GM21390 (cell line): ENCODE measurements at regions not wholly inside any gene's neighbourhood (a gene's known extent, or its start where the extent isn't known, plus 50 kb on each side); places are given as distances from the start of the nearest gene placed in this dataset.
"Not testable (repeated sequence)": the region's sequence is repeated elsewhere in the genome, so short reads cannot be mapped to it uniquely, and the experiment has no call there.

Experiments
- ATAC-seq: cut with Tn5 transposase; IDR thresholded peaks from one replicate; pipeline ENCODE4 v1.9.1; 2021; ENCODE audit not compliant: unreplicated experiment

DNA sequence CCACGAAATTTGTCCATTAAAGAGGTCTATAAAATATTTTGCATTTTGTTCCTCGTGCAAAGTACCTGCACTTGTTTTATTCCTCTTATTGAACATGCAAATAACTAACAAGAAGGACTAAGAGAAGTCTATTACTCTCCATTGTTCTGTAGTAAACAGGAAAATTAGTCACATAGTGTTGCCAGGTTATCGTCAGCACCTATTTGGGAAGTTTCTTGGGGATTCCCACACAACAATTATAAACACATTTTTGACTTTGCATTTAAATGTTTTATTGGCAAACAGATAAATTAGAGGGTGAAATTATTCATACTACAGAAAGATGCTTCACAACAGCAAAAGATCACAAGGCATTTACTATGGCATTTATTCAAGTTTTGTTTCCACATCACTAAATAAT, 174.5 kb downstream of the ZC3H11B start:
- no peak for ATAC-seq

DNA sequence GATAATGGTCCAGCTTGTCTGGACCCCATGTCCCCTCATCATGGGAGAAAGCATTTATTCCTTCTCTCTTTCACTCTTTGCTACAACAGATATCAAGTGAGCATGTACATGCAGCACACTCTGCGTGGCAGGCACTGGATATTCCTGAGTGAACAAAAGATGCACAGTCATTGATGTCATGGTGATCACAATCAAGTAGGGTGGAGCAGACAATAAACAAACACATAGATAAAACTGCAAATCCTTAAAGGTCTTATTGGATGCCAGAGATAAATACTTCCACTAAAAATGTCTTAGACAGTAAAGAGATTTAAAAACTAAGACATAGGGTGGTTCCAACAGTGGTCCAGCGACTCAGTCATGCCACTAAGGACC, 178.0 kb downstream of the ZC3H11B start:
- ATAC-seq: no peak

DNA sequence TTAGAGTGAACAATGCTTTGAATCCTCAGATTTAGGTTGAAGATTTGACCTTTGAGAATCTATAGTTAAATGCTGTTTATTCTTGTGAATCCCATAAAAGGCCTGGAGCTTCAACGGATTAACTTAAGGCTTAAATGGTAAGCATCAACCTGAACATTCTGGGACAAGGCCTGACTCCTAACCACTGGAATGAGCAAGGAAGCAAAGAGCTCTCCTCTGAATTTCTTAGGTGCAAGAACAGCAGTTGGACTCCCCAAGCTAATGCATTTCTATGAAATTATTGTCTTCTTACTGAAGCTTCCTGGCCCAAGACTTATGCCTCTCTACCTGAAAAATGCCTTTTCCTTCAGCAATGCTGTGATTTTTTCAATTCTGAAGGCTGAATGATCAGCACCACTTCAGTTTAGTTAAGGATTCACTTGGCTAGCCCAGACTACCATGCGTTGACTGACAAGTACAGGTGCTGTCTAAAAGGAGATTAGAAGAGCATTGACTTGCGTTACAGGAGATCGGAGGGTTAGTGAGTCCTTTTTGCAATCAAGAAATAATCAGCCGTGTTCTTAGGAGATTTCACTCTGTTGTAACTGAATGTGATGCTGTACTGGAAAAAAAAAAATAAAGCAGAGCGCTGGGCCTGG, 178.5 kb downstream of the ZC3H11B start:
- no peak for ATAC-seq

DNA sequence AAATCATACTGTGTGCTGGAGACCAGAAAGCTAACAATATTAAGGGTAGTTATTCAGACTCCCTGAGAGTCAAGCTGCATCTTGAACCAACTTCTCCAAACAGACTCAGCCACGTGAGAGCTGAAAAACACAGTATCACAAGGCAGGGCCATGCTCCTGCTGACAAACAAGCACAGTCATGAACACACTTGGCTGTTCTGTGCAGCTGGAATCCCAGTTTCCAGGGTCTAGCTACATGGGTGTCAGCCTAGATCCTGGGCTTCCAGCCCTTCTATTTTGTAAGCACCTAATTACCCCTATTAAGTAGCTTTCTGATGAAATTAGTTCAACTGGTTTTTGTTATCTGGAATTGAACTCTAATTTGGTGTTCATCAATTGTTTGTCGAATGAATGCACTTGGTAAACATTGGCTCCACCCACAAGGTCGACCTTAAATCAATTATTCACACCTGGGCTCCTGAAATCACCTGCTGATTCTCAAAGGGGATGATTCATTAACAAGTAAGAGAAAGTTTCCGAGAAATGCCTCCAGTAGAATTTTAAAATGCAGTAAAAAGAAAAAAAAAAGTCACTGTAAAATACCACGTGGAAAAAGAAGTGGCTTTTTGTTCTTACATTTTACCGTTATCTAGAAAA, 179.3 kb downstream of the ZC3H11B start:
- no peak for ATAC-seq

DNA sequence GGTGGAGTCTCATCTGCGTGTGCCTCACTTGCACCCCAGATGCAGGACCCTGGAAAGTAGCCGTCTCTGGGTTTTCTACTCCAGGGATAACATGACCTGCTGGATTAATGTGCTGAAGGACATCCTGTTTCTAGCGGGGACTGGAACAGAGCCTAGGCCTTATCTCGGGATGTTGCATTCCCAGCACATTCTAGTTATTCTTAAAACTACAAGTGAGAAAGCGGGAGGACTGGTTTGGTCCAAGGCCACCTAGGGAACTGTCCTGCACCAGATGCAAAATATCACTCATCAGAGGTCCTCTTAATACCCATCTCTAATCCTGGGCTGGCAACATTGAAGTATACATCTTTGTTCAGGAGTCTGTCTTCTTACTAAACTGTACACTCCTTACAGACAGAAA, 179.9 kb downstream of the ZC3H11B start:
- ATAC-seq: no peak

DNA sequence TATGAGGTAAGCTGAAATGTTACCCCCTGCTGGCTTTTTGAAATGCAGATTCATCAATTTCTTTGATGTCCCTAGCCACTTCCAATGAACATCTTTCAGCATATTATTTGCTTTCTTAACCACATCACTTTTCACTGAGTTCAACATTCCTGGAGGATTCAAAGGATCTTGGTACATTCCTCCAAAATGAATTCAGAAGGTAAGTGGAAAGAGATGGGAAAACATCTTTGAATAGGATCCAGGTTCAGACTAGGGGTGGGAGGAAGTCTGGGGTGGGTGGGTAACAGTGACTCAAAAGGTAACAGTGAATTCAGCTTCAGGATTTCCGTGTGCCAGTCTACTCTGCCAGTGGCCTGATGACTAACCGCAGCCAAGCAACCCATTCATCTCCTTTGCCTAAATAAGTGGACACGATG, 180.7 kb downstream of the ZC3H11B start:
- ATAC-seq: no peak

DNA sequence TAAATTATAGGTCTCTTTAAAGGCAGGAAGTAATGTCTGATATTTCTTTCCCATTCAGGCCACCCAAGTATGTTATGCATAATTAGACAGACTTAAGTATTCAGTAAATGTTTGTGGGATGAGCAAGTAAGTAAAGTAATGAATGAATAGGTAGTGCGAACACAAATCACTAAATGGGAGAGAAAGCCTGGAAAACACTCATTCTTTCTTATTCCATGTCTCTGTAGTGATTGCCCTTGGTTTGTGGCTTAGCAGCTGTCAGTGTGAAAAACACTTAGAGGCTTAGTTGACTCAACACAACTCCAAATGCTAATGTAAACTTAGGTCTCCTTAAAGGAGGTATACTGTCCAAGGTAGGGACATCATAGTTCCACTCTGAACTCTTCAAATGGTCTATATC, 182.5 kb downstream of the ZC3H11B start:
- ATAC-seq: no peak

DNA sequence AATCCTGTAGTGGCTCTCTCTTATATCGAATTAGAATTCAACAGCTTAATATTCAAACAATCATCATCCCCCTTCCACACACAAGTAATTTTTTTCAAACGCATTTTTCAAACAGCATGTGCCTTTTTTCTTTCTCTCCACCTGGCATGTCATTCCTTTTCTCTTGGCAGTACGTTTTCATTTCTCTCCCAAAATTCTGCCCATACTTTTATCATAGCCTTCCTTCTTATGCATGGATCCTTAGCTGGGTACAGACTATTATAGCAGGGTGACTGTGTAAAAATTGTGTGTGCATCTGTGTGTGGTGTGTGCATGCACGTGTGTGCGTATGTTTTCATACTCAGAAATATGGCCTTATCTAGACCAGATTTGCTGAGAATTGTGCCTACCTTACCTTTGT, 184.3 kb downstream of the ZC3H11B start:
- no peak for ATAC-seq

DNA sequence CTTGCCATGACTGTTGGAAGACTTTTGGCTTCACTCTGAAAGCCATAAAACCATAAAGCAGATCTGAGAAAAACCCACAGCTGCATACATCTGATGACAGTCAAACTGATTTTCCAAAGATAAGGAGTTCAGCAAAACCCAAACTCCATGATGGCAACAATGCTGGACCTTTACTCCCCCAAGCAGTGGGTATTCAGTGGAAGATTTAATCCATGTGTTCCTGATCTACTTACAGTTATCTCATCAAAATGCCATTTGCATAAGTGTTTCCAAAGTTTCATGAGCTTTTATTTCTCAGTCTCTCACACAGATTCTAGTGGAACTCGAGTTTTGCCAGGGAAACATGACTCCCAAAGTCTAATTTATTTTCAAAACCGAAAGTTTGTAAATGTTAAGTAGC, 184.9 kb downstream of the ZC3H11B start:
- no peak for ATAC-seq

DNA sequence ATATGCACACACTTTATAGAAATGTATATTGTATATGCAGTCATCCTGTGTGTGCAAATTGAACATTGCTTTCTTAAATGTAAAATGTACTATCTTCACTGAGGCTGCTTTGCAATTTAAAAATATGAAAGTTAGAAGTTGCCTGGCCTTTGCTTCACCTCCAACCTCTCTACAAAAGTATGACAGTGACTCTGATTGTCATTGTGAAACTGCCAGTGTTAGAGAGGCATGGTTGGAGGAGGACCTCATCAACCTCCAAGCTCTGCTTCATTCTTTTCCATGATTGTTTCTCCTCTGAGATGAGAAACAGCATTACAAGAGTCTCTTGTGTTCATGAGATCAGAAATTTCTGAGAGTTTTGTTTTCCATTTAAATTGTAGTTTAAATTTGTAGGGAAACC, 185.5 kb downstream of the ZC3H11B start:
- peak; percentile 53 for ATAC-seq

DNA sequence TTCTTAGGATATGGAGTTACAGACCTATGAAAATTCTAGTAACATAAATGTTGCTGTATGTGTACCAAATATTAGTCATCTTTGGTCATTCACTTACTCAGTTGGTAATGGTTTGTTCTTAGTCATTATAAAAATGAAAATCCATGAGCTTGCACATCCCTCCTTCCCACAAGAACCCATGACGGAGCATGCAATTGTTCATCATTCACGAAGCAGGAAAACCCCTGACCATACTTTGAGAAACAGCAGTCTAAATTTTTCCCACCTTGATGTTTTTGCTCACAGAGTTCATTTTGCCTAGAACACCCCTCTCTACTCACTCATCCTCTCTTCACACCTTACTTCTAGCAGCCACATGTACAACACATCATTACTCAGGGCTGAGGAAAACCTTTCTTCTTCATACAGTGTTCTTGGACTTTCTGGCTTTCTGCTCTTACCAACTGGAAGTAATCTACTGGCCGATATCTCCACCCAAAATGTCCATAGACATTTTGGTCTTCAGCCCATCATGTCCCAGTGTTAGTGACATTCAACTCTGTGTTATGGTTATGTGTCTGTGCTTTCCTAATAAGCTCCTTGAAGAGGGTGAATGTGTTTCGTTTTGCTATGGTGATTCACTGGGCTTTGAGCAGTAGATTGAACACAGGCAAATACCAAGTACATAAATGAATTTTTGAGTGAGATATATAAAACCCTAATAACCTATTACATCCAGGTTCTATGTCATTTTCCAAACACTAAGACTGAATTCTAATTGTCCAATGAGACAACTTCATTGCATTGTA, 189.9 kb downstream of the ZC3H11B start:
- ATAC-seq: peak; percentile 53

DNA sequence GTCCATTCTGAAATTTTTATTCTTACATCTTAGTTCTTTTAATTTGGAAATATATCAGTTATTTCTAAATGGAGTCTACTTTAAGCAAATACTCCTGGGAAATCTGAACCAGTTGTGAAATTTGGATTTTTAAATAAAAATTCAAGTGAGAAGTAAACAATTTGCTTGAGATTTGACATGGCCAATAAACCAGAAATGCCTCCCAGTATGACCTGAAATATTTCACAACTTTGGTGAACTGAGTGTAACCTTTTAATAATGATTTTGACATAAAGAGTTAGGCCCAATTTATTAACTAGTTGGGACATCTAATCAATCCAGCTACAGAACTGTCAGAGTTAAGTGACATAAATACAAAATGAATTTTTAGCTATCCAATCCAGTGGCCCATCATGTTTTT, 192.0 kb downstream of the ZC3H11B start:
- no peak for ATAC-seq

DNA sequence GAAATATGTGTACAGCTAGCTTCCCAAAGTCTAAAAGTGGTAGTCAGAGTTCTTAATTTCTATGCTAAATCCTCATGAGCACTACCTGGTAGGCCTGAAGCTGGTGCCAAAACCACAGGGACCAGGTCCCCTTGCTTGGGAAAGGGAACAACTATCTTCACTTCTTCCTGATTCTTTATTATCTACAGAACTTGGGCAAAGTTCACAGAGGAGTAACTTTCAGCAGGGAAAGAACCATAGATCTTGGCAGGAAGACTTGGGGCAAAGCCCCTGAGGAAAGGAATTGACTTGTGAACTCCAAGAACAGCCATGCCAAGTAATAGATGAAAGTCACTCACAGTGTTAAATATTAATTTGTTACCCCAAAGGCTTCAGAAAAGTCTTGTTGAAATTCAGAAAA, 193.0 kb downstream of the ZC3H11B start:
- ATAC-seq: no peak

DNA sequence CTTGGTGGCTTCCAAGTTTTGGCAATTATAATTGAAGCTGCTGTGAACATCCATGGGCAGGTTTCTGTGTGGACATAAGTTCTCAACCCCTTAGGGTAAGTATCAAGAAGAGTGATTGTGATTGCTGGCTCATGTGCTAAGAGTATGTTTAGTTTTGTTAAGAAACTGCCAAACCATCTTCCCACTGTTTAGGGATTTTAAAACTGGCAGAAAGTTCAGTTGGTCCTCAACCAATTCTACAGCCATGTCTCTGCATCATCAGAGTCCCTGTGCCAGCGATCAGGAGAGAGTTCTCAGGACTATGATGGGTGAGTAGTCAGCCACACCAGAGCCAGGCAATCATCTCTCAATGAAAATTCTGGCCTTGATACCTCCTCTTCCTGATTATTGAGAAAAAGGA, 193.8 kb downstream of the ZC3H11B start:
- no peak for ATAC-seq

DNA sequence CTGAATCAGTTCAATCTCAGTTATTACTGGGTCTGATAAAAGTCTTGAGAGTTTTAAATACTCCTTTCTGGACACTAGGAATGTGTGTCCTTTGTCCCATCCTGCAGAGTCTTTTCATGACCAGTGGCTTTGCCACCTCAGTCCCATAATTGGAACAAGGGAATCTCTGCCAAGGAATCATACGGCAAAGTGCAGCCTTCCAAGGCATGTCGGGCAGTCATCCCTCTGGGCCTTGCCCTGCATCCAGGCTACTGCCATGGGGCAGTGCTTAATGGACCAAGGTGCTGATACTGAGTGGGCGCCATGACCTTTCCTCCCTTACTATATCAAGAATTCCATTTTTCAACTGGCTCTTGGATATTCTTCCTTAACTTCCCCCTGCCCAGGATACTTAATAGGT, 195.3 kb downstream of the ZC3H11B start:
- ATAC-seq: no peak

DNA sequence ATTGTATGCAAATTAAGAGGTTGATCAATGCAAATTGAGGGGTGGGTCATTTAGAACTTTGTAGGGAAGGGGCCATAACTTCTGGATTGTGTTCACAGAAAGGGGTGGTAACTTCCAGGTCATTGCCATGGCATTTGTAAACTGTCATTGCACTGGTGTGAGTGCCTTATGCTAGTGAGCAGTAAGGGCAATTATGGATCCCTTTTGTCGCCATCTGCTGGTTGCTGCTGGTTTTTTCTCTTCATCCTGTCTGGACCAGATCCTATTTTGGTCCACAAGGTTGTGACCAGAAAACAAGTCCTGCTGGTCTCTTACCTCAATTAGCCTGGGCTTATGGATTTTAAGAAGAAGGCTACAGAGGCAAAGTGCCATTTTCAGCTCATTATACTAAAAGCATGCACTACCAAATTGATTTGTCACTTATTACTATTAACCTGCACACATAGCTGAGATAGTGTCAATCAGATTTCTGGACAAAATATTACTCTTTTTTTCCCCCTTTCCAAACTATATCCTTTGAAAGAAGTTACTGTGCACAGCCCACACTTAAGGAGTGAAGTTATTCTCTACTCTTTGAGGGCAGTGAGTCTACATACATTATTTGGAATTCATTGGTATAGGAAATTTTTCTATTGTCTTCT, 196.2 kb downstream of the ZC3H11B start:
- peak; percentile 88 for ATAC-seq

DNA sequence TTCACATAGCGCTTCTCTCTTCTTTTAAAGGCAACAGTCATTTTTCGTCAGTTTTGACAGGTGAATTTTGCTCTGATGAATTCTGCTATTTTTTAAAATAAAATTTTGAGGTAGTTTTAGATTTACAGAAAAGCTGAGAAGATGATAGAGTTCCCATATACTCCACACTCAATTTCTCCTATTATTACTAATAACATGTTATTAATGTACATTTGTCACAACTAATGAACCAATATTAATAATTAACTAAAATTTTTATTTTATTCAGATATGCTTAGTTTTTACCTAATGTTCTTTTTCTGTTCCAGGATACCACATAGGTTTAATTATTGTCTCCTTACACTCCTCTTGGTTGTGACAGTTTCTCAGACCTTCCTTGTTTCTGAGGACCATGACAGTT, 197.0 kb downstream of the ZC3H11B start:
- no peak for ATAC-seq

DNA sequence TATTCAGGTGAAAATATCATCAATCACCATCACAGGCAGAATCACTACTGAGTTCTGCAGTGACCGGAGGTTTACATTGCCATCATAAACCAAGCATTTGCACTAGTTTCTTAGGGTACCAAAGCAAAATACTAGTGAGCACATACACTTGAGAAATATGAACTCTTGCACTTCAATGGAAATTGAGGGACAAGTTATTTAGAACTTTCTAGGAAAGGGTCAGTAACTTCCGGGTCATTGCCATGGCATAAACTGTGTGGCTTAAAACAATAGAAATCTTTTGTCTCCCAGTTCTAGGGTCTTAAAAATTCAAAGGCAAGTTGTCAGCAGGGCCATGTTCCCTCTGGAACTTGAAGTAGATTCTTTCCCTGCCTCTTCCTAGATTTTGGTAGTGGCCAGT, 197.5 kb downstream of the ZC3H11B start:
- no peak for ATAC-seq

DNA sequence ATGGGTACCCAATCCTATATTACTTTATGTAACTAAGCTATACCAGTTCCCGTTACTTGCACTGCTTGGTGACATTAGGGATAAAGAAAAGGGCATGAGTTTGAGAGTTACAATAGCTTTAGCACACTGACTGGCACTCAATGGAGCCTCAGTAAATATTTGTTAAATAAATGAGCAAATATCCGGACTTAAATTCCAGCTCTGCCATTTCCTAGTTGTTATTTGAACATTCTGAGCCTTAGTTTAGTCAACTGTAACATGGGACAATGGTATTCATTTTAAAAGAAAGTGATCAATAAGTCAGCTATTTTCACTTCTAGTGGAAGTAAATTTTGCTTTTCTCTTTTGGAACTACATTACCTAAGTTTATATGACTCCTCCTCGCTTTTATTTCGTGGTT, 198.7 kb downstream of the ZC3H11B start:
- ATAC-seq: no peak

DNA sequence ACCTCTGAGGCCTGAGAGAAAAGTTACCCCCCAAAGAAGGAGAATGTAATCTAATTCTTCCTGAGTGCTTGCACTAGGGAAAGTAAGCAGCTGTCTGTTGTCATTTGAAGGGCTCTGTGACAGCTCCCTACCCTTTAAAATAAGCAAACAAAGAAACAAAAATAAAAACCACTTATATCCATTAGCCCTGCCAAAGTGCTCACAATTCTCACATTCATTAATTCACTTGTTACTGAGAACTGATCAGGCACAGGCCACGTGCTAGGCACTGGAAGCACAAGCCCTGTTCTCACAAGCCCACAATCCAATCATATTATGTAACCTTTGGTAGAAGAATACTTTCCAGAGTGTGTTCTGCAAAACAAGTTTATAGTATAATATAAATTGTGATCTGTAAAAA, 199.4 kb downstream of the ZC3H11B start:
- ATAC-seq: no peak

DNA sequence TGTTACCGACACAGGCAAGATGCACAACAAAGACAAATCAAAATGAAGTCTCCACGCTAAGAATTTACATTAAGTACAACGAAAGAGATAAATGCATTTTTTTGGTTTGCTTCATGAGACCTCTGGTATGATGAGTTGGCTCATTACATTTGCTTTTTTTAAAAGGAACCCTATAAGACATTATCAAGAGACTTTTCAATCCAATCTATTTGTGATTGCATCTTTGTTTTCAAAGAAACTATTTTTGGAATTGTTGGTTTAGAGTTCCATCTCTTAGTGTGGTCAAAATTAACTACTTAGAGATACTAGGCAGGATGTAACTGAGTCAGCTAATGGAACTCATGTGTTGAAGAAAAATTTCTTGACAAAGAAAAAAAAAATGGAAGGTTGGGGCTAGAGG, 200.1 kb downstream of the ZC3H11B start:
- no peak for ATAC-seq

DNA sequence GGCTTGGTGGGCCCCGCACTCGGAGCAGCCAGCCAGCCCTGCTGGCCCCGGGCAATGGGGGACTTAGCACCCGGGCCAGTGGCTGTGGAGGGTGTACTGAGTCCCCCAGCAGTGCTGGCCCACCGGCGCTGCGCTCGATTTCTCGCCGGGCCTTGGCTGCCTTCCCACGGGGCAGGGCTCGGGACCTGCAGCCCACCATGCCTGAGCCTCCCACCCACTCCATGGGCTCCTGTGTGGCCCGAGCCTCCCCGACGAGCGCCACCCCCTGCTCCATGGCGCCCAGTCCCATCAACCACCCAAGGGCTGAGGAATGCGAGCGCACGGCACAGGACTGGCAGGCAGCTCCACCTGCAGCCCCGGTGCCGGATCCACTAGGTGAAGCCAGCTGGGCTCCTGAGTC, 202.2 kb downstream of the ZC3H11B start:
- ATAC-seq: not testable (repeated sequence)
